ENCODE measurements at regions not wholly inside any gene's neighbourhood (a gene's known extent, or its start where the extent isn't known, plus 50 kb on each side); places are given as distances from the start of the nearest gene placed in this dataset.

DNA sequence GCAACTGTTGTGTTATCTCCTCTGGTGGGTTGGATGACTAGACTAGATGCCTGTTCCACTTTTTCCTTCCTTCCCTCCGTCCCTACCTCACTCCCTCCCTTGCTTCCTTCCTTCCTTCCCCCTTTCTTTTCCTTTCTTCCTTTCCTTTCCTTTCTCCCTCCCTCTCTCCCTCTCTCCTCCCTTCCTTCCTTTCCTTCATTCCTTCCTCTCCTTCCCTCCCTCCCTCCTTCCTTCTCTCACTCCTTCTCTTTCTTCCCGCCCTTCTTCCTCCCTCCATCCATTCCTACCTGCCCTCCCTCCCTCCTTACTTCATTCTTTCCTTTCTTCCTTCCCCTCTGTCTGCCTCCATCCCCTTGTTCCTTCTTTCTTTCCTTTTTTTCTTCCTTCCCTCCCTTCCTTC, 1045.3 kb downstream of the OTOL1 start:
- ChIA-PET CTCF (no interaction called here), POLR2A (ENCODE audit: low non-redundant PET) (no interaction called here)
- no peak for DNase-seq (ENCODE audit: low spot score)
- H3K27ac ChIP-seq = no peak overlapping the region
- TF ChIP-seq CTCF (conservative IDR thresholded peaks at IDR 0.05; ENCODE audit: low read depth) = no peak

DNA sequence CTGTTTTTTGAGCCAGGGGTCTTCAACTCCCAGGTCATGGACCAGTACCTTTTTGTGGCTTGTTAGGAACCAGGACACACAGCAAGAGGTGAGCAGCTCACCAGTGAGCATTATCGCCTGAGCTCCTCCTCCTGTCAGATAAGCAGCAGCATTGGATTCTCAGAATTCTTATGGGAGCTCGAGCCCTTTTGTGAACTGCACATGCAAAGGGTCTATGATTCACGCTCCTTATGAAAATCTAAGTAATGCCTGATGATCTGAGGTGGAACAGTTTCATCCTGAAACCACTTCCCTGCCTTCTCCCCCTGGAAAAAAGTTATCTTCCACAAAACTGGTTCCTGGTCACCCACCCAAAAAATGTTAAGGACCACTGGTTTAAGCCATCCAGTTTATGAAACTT, 1047.6 kb downstream of the OTOL1 start:
- DNase-seq (ENCODE audit: low spot score) = no peak
- TF ChIP-seq CTCF (conservative IDR thresholded peaks at IDR 0.05; ENCODE audit: low read depth) = no peak
- ChIA-PET POLR2A (ENCODE audit: low non-redundant PET) (no interaction called here), CTCF (no interaction called here)
- H3K27ac ChIP-seq = no peak overlapping the region

GRCh38 chr3:162546910-162547309, 1050.3 kb downstream of the OTOL1 start:
- CTCF ChIA-PET = interaction anchor here (0.8 kb wide), 1 partner anchor 207 kb away, joined by 3 read pairs; no protein-coding TSS in a partner anchor
- TF ChIP-seq CTCF (conservative IDR thresholded peaks at IDR 0.05; ENCODE audit: low read depth) = no peak
- no peak overlapping the region for H3K27ac ChIP-seq
- no peak for DNase-seq (ENCODE audit: low spot score)
- POLR2A ChIA-PET (ENCODE audit: low non-redundant PET) = no interaction called here

DNA sequence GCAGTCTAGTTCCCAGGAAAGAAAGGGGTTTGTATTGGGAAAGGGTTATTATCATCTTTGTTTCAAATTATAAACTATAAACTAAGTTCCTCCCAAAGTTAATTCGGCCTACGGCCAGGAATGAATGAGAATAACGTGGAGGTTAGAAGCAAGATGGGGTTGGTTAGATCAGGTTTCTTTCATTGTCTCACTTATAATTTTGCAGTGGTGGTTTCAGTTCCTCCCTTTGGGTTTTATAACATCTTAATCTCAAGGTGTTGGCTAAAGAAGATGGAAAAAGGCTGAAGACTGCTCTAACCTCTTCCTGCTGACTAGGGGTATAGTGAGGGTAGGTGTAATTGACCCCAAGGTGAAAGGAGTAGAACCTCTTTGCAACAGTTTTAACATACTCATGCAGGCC, 1050.7 kb downstream of the OTOL1 start:
- ChIA-PET POLR2A (ENCODE audit: low non-redundant PET) (no interaction called here), CTCF (interaction anchor here (0.8 kb wide), 1 partner anchor 206 kb away, joined by 3 read pairs; no protein-coding TSS in a partner anchor)
- H3K27ac ChIP-seq = no peak overlapping the region
- DNase-seq (ENCODE audit: low spot score) = no peak
- TF ChIP-seq CTCF (conservative IDR thresholded peaks at IDR 0.05; ENCODE audit: low read depth) = no peak

DNA sequence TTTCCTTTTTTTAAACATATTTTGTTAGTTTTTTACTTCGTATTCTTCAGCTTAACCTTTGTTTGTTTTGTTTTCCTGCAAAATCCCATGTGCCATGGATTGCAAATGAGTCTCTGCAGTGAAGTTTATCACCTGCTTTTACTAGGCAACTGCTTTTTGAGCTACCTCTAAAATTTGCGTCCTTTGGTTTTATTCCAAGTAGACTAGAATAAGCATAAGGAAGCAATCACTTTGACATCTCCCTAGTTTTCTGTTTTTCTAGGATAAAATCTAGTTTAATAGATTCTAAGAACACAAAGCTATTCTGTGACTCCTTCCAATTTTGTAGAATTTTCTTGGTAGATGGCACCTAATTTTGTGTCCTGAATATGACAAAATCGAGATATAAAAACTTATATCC, 1059.2 kb downstream of the OTOL1 start:
- no peak for DNase-seq (ENCODE audit: low spot score)
- CTCF ChIA-PET = interaction anchor here (0.6 to 0.7 kb wide), 3 partner anchors 24 to 357 kb away, joined by 3 read pairs; no protein-coding TSS in a partner anchor
- no peak overlapping the region for H3K27ac ChIP-seq
- TF ChIP-seq CTCF (conservative IDR thresholded peaks at IDR 0.05; ENCODE audit: low read depth) = no peak
- POLR2A ChIA-PET (ENCODE audit: low non-redundant PET) = no interaction called here

DNA sequence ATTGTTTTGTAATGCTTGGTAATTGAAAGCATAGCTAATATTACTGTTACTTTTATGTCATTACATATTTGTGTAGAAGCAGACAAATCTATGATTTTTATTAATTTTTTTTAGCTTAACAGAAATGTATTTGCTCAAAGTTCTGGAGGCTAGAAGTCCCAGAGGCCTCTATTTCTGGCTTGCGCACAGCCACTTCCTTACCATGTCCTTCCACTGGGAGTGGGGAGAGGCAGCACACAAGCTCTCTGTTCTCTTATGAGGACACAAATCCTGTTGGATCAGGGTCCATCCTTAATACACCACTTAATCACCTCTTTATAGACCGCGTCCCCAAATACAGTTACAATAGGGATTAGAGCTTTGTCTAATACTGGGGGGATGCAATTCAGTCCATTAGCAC, 1061.4 kb downstream of the OTOL1 start:
- no peak for DNase-seq (ENCODE audit: low spot score)
- H3K27ac ChIP-seq = no peak overlapping the region
- POLR2A ChIA-PET (ENCODE audit: low non-redundant PET) = no interaction called here
- CTCF ChIA-PET = interaction anchor here (0.6 to 0.7 kb wide), 2 partner anchors 17 to 501 kb away, joined by 3 to 5 read pairs; no protein-coding TSS in a partner anchor
- no peak for TF ChIP-seq CTCF (conservative IDR thresholded peaks at IDR 0.05; ENCODE audit: low read depth)

DNA sequence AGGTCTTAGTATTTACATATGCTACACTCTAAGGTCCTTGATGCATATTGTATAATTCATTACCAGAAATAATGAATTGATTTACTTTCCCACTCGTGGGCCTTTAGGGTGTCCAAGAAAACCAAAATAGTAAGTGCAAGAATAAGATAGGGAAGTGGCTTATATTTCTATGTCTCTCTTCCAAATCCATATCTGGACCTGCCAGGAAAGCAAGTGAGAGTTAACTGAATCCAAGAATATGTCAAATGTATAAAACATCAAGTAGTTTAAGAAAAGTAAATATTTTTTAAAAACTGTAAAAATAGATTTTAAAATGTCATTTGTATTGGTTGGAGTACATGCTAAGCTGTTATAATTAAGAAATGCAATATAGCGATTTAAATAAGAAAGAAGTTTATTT, 1072.1 kb downstream of the OTOL1 start:
- no peak for DNase-seq (ENCODE audit: low spot score)
- POLR2A ChIA-PET (ENCODE audit: low non-redundant PET) = no interaction called here
- no peak overlapping the region for H3K27ac ChIP-seq
- TF ChIP-seq CTCF (conservative IDR thresholded peaks at IDR 0.05; ENCODE audit: low read depth) = no peak
- CTCF ChIA-PET = no interaction called here

Data from RWPE1 (cell line).